Neural cell (in vitro differentiated cells): ENCODE measurements at regions not wholly inside any gene's neighbourhood (a gene's known extent, or its start where the extent isn't known, plus 50 kb on each side); places are given as distances from the start of the nearest gene placed in this dataset.

Experiments used
- H2AFZ ChIP-seq: fragments of 200-600, 300-800 bp; sonication (generic), shearing (Covaris generic); 2 replicates; pipeline ENCODE4 v1.6.0; 2014; ENCODE audit warnings: low read depth, mild to moderate bottlenecking, antibody characterized with exemption, low read length, moderate library complexity
- H3F3A ChIP-seq: fragments of 200-600 bp; shearing (Covaris generic); 2 replicates; pipeline ENCODE4 v1.6.1; 2016; ENCODE audit warnings: mild to moderate bottlenecking, moderate library complexity, mixed read lengths, antibody characterized with exemption, low read length; ENCODE audit not compliant: insufficient read depth, poor library complexity, severe bottlenecking
- H3K27ac ChIP-seq: fragments of 200-600, 300-800 bp; sonication (generic), shearing (Covaris generic); 2 replicates; pipeline ENCODE4 v1.5.1; 2014; ENCODE audit warnings: mild to moderate bottlenecking, low read length, moderate library complexity
- H3K27me3 ChIP-seq: fragments of 300-800, 200-600 bp; sonication (generic), shearing (Covaris generic); 2 replicates; pipeline ENCODE4 v1.6.0; 2014; ENCODE audit warnings: mild to moderate bottlenecking, low read depth, low read length, moderate library complexity; ENCODE audit not compliant: insufficient read depth
- H3K36me3 ChIP-seq: fragments of 300-800, 200-600 bp; sonication (generic), shearing (Covaris generic); 2 replicates; pipeline ENCODE4 v1.5.1; 2014; ENCODE audit warnings: mild to moderate bottlenecking, antibody characterized with exemption, low read length, moderate library complexity; ENCODE audit not compliant: insufficient read depth
- H3K4me2 ChIP-seq: fragments of 300-800, 200-600 bp; sonication (generic), shearing (Covaris generic); 2 replicates; pipeline ENCODE4 v1.6.0; 2014; ENCODE audit warnings: mild to moderate bottlenecking, low read length
- H3K4me3 ChIP-seq: fragments of 300-800, 200-600 bp; sonication (generic), shearing (Covaris generic); 2 replicates; pipeline ENCODE4 v1.5.1; 2014; ENCODE audit warnings: mild to moderate bottlenecking, low read length, moderate library complexity
- H3K79me2 ChIP-seq: fragments of 200-600 bp; shearing (Covaris generic); replicated peaks from 2 replicates; pipeline ENCODE4 v1.6.0; 2014; ENCODE audit warnings: mild to moderate bottlenecking, low read length, moderate library complexity; ENCODE audit not compliant: insufficient read depth
- H3K9ac ChIP-seq: fragments of 300-800, 200-600 bp; sonication (generic), shearing (Covaris generic); 2 replicates; pipeline ENCODE4 v1.6.1; 2016; ENCODE audit warnings: mild to moderate bottlenecking, low read length, mixed read lengths
- H3K9me2 ChIP-seq: fragments of 200-600 bp; shearing (Covaris generic); 2 replicates; pipeline ENCODE4 v1.6.1; 2016; ENCODE audit warnings: mild to moderate bottlenecking, low read length, mixed read lengths; ENCODE audit not compliant: insufficient read depth
- H3K9me3 ChIP-seq: fragments of 200-600, 300-800 bp; sonication (generic), shearing (Covaris generic); 2 replicates; pipeline ENCODE4 v1.6.1; 2016; ENCODE audit warnings: mild to moderate bottlenecking, mixed run types, low read length, moderate library complexity, mixed read lengths
- H4K20me1 ChIP-seq: fragments of 200-600 bp; shearing (Covaris generic); 2 replicates; pipeline ENCODE4 v1.6.1; 2016; ENCODE audit warnings: mild to moderate bottlenecking, mixed run types; ENCODE audit not compliant: insufficient read depth
- EP300 ChIP-seq: fragments of 450-650 bp; conservative IDR thresholded peaks from 2 replicates; pipeline ENCODE4 v1.6.1; 2014; ENCODE audit warnings: antibody characterized with exemption, mild to moderate bottlenecking, moderate library complexity; ENCODE audit not compliant: poor library complexity, severe bottlenecking
- EZH2 ChIP-seq: fragments of 200-600, 300-800 bp; shearing (Covaris generic), sonication (generic); IDR thresholded peaks from 2 replicates; pipeline ENCODE4 v1.6.1; 2014; ENCODE audit warnings: antibody characterized with exemption, low read length, borderline replicate concordance, mild to moderate bottlenecking; ENCODE audit not compliant: insufficient read depth, poor library complexity, severe bottlenecking
- MXI1 ChIP-seq: fragments of 450-650 bp; conservative IDR thresholded peaks from 2 replicates; pipeline ENCODE4 v1.6.1; 2014; ENCODE audit warnings: antibody characterized with exemption, mild to moderate bottlenecking; ENCODE audit not compliant: poor library complexity, severe bottlenecking
- POLR2AphosphoS5 ChIP-seq: IDR thresholded peaks from 2 replicates; pipeline ENCODE4 v1.6.1; 2012
- RAD21 ChIP-seq: fragments of 450-650 bp; conservative IDR thresholded peaks from 2 replicates; pipeline ENCODE4 v1.6.1; 2014; ENCODE audit warnings: antibody characterized with exemption, mild to moderate bottlenecking, moderate library complexity
- SMC3 ChIP-seq: fragments of 450-650 bp; conservative IDR thresholded peaks from 2 replicates; pipeline ENCODE4 v1.6.1; 2014; ENCODE audit warnings: antibody characterized with exemption, mild to moderate bottlenecking, moderate library complexity; ENCODE audit not compliant: poor library complexity
- TAF1 ChIP-seq: IDR thresholded peaks from 2 replicates; pipeline ENCODE4 v1.6.1; 2012; ENCODE audit warnings: low read depth
- TF ChIP-seq, protein P1 (sequence below): fragments of 450-650 bp; IDR thresholded peaks from 2 replicates; pipeline ENCODE4 v1.5.1; 2014; ENCODE audit warnings: antibody characterized with exemption, mild to moderate bottlenecking, moderate library complexity; ENCODE audit not compliant: poor library complexity, severe bottlenecking
- TF ChIP-seq, protein P2 (sequence below): IDR thresholded peaks from 2 replicates; pipeline ENCODE4 v1.6.1; 2012; ENCODE audit warnings: borderline replicate concordance

DNA sequence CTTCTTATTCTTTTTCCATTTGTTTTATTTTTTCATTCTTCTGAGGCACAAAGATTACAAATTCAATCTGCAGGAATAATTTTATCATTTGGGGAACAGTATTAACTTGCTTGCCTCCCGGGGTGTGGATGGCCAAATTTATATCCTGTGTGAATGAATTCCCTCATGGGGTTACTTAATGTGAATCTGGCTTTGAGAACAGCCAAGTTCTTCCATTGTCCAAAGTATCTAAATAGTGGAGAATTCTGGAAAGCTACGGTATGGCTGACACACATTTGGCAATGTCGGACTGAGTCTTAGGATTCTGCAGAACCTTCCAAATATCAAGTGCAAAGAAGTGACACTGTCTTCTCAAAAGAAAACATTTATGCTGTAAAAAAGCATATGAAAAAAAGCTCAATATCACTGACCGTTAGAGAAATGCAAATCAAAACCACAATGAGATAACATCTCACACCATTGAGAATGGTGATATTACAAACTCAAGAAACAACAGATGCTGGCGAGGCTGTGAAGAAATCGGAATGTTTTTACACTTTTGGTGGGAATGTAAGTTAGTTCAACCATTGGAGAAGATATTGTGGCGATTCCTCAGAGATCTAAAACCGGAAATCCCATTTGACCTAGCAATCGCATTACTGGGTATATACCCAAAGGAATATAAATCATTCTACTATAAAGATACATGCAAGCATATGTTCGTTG is 620.2 kb downstream of the EFNB2 start:
- H3K9me2 ChIP-seq, result no peaks in the 10 kb centered on the region
- no peaks in the 10 kb centered on the region for H3K79me2 ChIP-seq
- no peaks in the 10 kb centered on the region for H4K20me1 ChIP-seq
- H2AFZ ChIP-seq, result no peak overlapping the region
- H3K36me3 ChIP-seq, result no peaks in the 10 kb centered on the region
- no peak for TF ChIP-seq POLR2AphosphoS5
- no peak for TF ChIP-seq SMC3
- TF ChIP-seq, protein P1, sequence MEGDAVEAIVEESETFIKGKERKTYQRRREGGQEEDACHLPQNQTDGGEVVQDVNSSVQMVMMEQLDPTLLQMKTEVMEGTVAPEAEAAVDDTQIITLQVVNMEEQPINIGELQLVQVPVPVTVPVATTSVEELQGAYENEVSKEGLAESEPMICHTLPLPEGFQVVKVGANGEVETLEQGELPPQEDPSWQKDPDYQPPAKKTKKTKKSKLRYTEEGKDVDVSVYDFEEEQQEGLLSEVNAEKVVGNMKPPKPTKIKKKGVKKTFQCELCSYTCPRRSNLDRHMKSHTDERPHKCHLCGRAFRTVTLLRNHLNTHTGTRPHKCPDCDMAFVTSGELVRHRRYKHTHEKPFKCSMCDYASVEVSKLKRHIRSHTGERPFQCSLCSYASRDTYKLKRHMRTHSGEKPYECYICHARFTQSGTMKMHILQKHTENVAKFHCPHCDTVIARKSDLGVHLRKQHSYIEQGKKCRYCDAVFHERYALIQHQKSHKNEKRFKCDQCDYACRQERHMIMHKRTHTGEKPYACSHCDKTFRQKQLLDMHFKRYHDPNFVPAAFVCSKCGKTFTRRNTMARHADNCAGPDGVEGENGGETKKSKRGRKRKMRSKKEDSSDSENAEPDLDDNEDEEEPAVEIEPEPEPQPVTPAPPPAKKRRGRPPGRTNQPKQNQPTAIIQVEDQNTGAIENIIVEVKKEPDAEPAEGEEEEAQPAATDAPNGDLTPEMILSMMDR, result no peak
- no peak for TF ChIP-seq EZH2
- TF ChIP-seq, protein P2, sequence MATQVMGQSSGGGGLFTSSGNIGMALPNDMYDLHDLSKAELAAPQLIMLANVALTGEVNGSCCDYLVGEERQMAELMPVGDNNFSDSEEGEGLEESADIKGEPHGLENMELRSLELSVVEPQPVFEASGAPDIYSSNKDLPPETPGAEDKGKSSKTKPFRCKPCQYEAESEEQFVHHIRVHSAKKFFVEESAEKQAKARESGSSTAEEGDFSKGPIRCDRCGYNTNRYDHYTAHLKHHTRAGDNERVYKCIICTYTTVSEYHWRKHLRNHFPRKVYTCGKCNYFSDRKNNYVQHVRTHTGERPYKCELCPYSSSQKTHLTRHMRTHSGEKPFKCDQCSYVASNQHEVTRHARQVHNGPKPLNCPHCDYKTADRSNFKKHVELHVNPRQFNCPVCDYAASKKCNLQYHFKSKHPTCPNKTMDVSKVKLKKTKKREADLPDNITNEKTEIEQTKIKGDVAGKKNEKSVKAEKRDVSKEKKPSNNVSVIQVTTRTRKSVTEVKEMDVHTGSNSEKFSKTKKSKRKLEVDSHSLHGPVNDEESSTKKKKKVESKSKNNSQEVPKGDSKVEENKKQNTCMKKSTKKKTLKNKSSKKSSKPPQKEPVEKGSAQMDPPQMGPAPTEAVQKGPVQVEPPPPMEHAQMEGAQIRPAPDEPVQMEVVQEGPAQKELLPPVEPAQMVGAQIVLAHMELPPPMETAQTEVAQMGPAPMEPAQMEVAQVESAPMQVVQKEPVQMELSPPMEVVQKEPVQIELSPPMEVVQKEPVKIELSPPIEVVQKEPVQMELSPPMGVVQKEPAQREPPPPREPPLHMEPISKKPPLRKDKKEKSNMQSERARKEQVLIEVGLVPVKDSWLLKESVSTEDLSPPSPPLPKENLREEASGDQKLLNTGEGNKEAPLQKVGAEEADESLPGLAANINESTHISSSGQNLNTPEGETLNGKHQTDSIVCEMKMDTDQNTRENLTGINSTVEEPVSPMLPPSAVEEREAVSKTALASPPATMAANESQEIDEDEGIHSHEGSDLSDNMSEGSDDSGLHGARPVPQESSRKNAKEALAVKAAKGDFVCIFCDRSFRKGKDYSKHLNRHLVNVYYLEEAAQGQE, result no peak
- no peak for TF ChIP-seq TAF1
- no peak for TF ChIP-seq EP300
- TF ChIP-seq RAD21, result no peak
- no peak for TF ChIP-seq MXI1
- no peaks in the 10 kb centered on the region for H3F3A ChIP-seq
- H3K4me2 ChIP-seq, result no peak overlapping the region
- H3K27me3 ChIP-seq, result no peaks in the 10 kb centered on the region
- no peaks in the 10 kb centered on the region for H3K9me3 ChIP-seq
- H3K27ac ChIP-seq, result no peak overlapping the region
- H3K4me3 ChIP-seq, result no peak overlapping the region
- no peak overlapping the region for H3K9ac ChIP-seq

GRCh38 chr13:105914291-105915036 is 621.0 kb downstream of the EFNB2 start:
- H4K20me1 ChIP-seq, result no peaks in the 10 kb centered on the region
- no peaks in the 10 kb centered on the region for H3K27me3 ChIP-seq
- no peak for TF ChIP-seq EP300
- TF ChIP-seq MXI1, result no peak
- TF ChIP-seq, protein P2, result no peak
- TF ChIP-seq TAF1, result no peak
- no peak for TF ChIP-seq EZH2
- no peak for TF ChIP-seq POLR2AphosphoS5
- TF ChIP-seq, protein P1, result no peak
- no peak for TF ChIP-seq RAD21
- no peak for TF ChIP-seq SMC3
- no peak overlapping the region for H3K27ac ChIP-seq
- no peaks in the 10 kb centered on the region for H3K9me2 ChIP-seq
- H3F3A ChIP-seq, result no peaks in the 10 kb centered on the region
- H3K9me3 ChIP-seq, result no peaks in the 10 kb centered on the region
- H3K4me3 ChIP-seq, result no peak overlapping the region
- H3K9ac ChIP-seq, result no peak overlapping the region
- H3K36me3 ChIP-seq, result no peaks in the 10 kb centered on the region
- H3K79me2 ChIP-seq, result no peaks in the 10 kb centered on the region
- no peak overlapping the region for H2AFZ ChIP-seq
- no peak overlapping the region for H3K4me2 ChIP-seq
